ENCODE measurements at regions not wholly inside any gene's neighbourhood (a gene's known extent, or its start where the extent isn't known, plus 50 kb on each side); places are given as distances from the start of the nearest gene placed in this dataset.
"Not testable (repeated sequence)": the region's sequence is repeated elsewhere in the genome, so short reads cannot be mapped to it uniquely, and the experiment has no call there.

DNA sequence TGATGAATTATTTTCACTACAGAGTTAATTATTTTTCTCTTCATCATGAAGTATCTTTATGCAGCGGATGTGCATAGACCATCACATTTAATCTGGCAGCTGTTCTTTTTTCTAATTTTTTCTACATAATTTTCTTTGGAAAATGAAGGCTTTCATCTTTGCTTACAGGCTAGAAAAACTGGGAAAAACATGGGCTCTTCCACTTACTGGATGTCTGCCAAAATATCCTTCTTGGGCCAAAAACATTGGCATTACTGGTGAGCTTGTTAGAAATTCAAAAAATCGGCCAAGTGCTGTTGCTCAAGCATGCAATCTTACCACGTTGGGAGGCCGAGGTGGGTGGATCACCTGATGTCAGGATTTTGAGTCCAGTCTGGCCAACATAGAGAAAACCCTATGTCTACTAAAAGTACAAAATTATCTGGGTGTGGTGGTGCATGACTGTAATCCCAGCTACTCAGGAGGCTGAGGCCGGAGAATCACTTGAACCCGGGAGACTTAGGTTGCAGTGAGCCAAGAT is 176.8 kb downstream of the ZNF737 start:
- DNase-seq: no peak

DNA sequence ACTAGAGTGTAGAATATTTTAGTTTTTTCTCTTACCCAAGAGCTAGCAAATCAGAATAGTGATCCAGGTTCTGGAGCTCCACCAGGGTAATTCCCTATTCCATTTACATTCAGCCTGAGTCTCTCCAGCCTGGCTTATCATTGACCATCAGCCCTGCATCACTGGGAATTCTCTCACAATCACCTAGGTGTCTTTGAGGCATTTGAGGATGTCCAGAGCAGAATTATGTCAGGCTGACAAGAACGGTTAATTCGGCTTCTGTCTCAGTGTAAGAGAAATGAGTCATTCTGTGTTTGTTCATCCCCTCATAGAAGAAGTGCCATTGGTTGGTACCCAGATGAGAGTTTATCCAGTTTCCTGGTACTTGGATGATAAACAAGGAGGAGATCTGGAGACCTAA is 180.5 kb downstream of the ZNF737 start:
- no peak for DNase-seq

DNA sequence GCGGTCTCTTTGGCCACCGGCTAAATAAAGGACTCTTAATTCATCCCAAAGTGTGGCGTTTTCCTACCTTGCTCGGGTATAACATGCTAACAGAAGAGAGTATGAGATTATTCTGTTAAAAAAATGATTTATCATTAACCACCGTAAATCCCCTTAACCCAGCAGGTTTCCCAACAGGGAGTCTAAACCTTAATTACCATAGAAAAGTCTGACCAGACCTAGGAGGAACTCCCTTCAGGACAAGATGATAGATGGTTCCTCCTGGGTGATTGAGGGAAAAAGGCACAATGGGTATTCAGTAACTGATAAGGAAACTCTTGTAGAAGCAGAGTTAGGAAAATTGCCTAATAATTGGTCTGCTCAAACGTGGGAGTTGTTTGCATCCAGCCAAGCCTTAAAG is 193.7 kb downstream of the ZNF737 start:
- DNase-seq: no peak

DNA sequence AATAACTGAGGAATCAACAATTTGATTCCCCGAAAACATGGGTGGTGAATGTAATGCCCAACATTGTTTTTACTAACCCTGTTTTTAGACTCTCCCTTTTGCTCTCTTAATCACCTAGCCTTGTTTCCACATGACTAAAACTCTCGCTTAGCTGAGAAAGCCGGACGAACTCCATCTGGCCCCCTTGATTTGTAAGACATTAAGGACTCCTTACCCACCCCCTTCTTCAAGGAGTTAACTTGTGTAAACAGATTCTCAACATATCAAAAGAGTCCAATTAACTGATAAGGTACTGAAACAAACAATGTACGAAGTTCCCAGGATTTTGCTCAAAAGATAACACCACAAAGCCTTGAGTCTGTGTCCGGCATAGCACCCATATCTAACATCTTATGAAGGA is 194.3 kb downstream of the ZNF737 start:
- DNase-seq: not testable (repeated sequence)

DNA sequence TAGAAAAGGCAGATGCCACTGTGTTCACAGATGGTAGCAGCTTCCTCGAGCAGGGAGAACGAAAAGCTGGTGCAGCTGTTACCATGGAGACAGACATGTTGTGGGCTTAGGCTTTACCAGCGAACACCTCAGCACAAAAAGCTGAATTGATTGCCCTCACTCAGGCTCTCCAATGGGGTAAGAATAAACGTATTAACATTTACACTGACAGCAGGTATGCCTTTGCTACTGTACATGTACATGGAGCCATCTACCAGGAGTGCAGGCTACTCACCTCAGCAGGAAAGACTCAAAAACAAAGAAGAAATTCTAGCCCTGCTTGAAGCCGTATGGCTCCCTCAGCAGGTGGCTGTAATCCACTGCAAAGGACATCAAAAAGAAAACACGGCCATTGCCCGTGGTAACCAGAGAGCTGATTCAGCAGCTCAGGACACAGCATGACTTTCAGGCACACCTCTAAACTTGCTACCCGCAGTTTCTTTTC is 197.7 kb downstream of the ZNF737 start:
- DNase-seq: peak in 27 of 56 donors; percentile 0 to 57 (median 17)

DNA sequence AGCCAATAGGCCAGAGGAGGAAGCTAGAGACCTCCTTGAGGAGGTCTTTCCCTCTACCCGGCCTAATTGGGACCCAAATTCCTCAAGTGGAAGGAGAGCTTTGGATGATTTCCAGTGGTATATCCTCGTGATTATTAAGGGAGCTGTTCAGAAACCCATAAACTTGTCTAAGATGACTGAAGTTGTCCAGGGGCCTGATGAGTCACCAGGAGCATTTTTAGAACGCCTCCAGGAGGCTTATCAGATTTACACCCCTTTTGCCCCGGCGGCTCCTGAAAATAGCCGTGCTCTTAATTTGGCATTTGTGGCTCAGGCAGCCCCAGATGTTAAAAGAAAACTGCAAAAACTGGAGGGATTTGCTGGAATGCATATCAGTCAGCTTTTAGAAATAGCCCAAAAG is 198.1 kb downstream of the ZNF486 start:
- no peak for DNase-seq

DNA sequence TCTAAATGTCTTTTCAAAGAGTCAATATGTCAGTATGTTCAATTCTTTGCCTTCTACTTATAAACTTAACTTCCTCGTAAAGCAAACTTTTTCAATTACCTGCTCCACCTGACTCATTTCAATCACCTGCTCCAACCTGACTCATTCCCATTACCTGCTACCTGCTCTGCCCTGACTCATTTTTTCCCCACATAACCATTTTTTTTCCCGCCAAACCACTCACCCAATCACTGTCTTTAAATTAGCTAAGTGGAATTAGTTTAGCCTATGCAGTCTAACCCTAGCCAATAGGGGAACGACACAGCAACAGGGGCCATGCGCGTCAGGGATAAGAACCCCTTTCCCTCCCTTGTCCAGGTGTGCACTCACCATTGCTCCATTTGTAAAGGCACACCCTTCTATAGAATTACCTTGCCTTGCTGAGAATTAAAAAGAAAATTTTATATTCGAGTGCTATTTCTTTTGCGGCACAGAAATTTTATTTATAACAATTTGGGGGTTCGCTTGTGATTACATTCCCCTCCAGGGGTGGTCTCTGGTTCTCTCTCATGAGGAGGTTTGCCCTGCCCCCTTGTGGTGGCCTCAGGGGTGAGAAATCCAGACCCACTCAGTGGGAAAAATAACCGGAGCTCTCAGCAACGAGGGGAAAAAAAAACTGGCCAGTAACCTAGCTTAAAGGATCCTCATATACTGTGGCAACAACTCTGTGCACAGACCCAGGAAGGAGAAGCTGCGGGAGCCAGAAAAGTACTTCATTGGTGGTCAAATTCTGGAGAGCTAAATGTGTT is 193.1 kb downstream of the ZNF486 start:
- peak in 34 of 56 donors; percentile 0 to 62 (median 7) for DNase-seq

DNA sequence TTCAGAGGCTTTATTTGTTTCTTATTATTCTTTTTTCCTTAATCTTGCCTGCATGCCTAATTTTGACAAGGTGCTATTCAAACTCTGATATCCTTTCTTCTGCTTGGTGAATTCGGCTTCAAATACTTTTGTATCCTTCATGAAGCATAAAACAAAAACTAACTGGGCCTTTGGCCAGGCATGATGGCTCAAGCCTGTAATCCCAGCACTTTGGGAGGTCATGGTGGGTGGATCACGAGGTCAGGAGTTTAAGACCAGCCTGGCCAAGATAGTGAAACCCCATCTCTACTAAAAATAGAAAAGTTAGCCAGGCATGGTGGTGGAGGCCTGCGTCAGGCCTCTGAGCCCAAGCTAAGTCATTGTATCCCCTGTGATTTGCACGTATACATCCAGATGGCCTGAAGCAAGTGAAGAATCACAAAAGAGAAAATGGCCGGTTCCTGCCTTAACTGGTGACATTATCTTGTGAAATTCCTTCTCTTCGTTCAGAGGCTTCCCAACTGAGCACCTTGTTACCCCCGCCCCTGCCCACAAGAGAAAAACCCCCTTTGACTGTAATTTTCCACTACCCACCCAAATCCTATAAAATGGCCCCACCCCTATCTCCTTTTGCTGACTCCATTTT is 191.9 kb downstream of the ZNF486 start:
- DNase-seq: not testable (repeated sequence)

DNA sequence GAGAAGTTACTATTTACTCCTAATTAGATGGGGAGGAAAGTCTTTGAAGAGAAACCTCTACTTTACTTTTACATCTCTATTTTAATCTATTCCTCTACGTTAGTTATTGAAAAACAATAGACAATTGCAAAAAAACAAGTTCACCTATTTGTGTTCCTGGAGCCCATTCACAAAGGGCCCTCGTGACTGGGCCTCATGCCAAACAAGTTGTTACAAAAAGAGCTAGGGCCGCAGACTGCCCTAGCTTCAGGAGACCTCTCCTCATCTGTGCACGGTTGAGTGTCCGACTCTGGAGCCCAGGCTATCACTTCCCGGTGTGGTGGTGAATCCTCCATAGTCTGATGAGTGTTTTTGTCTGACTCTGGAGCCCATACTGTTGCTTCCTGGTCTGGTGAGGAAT is 190.9 kb downstream of the ZNF486 start:
- no peak for DNase-seq

DNA sequence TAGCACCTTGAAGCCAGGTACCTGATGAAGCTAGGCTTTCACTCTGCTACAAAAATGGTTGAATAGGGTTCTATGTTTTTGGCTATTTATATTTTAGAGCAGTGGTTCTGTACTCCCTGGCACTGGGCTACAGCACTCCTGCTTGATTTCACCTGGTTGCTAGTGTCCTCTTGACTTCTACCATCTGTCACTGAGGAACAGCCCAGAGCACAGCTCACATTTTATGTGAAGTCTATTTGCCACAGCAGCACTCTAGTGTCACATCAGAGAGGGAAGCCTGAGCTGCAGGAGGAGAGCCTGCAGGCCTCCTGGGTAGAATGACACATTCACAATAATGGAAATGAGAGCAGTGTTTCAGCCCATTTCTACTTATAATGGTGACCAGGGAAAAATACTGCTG is 184.2 kb downstream of the ZNF486 start:
- DNase-seq: peak in 2 of 56 donors; percentile 1 to 2

DNA sequence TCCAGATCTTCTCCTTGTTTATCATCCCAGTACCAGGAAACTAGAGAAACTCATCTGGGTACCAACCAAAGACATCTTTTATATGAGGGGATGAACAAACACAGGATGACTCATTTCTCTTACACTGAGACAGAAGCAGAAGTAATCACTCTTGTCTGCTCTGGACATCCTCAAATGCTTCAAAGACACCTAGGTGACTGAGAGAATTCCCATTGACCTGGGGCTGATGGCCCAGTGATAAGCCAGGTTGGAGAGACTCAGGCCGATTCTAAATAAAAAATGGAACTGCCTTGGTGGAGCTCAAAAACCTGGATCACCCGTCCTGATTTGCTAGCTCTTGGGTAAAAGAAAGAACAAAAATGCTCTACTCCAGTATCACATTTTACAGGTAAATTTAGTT is 182.2 kb downstream of the ZNF486 start:
- DNase-seq: no peak

DNA sequence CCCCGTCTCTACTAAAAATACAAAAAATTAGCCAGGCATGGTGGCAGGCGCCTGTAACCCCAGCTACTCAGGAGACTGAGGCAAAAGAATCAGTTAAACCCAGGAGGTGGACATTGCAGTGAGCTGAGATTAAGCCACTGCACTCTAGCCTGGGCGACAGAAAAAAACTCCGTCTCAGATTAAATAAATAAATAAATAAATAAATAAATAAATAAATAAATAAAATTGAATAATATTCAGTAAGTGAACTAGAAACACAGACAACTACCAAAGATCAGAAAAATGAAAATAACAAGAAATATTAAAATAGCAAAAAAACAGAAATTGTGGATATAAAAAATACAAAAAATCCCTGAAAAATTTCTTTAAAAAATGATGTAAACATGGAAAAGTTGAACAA is 172.4 kb downstream of the ZNF486 start:
- no peak for DNase-seq

DNA sequence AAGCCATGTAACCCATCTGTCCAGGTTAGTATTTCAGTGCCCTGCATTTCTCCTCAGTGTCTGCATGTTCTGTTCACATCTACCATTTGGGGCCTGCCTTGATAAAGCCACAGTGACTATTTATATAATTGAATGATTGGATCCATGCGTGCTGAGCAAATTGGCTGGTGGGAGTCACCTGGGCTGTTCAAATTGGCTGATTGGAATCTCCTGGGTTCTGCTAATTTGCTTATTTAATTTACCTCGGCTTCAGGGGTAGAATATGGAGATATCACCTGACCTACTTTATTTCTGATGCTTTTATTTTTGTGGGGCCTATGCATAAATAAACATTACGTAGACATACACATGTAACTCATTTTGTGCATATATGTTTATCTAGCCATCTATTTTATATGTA is 167.7 kb downstream of the ZNF486 start:
- DNase-seq: no peak

DNA sequence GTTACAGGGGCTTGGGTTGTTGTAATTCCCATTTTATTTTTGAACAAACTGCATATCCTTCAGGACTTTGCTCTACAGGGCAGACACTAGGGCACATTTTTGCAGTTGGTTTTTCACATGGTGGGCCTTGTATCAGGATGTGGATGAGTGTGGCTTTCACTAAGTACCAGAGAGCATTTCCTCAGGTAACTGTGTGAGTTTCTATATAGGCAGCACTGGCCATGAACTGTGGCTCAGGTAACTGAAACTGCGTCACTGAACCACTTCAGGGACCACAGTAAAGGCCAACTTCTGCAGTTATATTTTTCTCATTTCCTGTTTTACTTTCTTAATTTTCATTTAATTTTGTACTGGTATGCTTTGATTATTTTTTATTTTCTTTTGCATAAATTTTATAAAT is 166.5 kb downstream of the ZNF486 start:
- DNase-seq: no peak

DNA sequence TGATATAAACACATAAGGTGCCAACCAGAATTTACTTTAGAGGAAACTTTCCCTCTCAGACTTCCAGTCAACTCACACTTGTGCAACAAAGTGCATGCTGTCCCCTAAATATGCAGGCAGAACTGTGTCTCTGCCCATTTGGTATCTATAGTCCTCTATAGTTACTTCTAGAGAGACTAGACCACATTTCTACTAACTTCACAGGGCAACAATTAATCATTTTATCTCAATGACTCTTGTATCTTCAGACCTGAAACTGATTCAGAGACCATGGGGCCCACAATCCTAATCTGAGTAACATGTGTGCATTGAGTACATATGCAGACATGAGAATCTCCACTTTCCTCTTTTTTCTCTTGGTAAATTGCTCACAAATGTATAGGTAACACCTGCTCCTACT is 158.1 kb downstream of the ZNF486 start:
- no peak for DNase-seq

DNA sequence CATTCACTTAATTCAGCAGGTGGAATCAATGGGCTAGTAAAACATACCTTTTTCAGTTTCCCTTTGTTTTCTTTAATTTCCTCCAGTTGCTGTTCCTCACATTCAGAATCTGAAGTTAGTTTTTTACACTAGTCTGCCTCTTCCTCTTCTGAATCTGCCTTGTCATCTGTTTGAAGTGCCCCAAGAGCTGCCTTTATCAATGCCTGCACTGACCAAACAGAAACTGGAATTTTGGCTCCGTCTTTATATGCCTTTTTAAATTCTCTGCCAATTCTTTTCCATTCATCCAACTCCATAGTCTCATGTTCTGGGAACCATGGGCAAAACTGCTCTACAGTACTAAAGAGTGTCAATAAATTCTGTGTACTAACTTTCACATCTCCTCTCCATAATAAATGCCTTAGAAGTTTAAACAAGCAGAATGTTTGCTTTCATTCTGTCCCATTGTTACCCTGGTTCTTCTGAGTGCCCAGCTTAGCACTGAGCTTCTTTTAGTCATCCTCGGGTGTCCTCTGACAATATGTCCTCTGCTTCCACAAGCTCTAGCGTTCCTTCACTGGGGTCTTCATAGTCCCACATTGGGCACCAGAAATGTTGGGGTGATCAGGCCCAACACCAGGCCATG is 154.2 kb downstream of the ZNF486 start:
- DNase-seq: no peak

DNA sequence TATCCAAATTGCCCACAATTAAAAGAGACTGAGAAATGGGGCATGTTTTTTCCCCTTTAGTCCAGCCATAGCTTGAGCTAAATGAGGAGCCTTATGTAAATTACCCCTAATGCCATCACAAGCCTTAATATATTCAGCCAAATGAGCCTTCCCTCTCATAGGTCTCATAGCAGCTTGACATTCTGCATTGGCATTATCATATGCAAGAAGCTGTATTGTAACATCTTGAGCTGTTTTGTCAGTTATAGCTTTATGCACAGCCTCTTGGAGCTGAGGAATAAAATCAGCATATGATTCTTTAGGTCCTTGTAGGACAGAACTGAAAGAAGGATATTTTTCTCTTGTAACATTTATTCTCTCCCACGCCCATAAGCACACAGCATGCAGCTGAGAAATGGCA is 153.2 kb downstream of the ZNF486 start:
- DNase-seq: no peak

DNA sequence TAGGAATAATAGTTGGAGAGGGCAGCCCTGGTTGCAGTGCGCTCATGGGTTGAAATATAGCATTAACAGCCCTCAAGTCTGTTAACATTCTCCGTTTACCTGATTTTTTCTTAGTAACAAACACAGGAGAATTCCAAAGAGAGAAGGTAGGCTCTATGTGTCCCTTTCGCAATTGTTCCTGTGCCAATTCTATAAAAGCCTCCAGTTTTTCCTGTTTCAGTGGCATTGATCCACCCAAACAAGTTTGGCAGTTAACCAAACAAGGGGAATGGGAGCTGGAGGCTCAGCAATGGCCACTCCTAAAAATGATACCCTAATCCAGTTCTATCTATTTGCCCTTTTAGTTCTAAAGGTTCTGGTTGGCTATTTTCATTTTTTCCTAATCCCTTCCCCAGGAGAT is 151.6 kb downstream of the ZNF486 start:
- DNase-seq: no peak

DNA sequence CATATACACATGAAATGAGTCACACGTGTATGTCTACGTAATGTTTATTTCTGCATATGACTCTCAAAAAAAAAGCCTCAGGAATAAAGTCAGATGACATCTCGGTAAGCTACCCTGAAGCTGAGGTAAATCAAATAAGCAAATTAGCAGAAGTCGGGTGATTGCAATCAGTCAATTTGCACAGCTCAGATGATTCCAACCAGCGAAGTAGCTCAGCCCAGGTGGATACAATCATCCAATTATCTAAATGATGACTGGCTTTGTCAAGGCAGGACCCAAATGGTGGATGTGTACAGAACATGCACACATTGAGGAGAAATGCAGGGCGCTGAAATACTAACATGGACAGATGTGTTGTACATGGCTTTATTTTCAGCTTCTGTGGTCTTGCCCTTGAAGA is 148.5 kb downstream of the ZNF486 start:
- DNase-seq: no peak

DNA sequence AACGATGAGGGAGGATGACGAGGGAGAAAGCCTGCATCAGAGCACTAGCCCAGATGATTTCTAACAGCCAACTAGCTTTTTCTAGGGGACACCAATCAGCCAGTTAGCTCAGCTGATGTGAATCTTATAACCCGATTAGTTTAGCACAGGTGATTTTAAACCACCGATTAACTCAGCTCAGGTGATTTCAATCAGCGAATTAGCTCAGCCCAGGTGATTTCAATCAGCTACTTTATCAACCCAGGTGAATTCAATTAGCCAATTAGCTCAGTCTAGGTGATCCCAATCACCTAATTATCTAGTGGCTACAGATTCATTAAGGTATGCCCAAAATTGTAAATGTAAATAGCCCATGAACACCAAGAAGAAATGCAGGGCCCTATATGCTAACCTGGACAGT is 146.9 kb downstream of the ZNF486 start:
- DNase-seq: no peak

DNA sequence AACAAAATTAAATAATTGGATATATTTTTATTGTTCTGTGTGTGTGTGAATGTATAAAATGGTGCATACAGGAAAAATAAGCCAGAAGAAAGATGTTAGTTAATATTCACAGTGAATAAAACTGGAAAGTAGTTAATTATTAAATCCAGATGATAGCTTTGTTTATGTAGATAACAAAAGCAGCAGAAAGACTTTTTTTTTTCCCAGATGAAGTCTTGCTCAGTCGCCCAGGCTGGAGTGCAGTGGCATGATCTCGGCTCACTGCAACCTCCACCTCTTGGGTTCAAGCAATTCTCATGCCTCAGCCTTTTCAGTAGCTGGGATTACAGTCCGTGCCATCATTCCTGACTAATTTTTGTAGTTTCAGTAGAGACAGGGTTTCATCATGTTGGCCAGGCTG is 140.1 kb downstream of the ZNF486 start:
- DNase-seq: no peak

DNA sequence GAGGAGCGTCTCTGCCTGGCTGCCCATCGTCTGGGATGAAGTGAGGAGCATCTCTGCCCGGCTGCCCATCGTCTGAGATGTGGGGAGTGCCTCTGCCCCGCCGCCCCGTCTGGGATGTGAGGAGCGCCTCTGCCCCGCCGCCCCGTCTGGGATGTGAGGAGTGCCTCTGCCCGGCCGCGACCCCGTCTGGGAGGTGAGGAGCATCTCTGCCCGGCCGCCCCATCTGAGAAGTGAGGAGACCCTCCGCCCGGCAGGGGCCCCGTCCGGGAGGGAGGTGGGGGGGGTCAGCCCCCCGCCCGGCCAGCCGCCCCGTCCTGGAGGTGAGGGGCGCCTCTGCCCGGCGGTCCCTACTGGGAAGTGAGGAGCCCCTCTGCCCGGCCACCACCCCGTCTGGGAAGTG is 129.3 kb downstream of the ZNF486 start:
- DNase-seq: not testable (repeated sequence)
